Osteocyte (in vitro differentiated cells): ENCODE measurements at regions not wholly inside any gene's neighbourhood (a gene's known extent, or its start where the extent isn't known, plus 50 kb on each side); places are given as distances from the start of the nearest gene placed in this dataset.
"Not testable (repeated sequence)": the region's sequence is repeated elsewhere in the genome, so short reads cannot be mapped to it uniquely, and the experiment has no call there.

Experiments
- DNase-seq: peaks from one replicate; pipeline ENCODE4 v3.0.0; 2021; ENCODE audit warnings: mixed read lengths; ENCODE audit not compliant: unreplicated experiment; ENCODE audit errors: extremely low spot score
- H3K27ac Mint-ChIP-seq: one replicate; pipeline ENCODE4 v1.8.0; 2021; ENCODE audit warnings: mild to moderate bottlenecking, mixed read lengths; ENCODE audit not compliant: unreplicated experiment
- H3K27me3 Mint-ChIP-seq: one replicate; pipeline ENCODE4 v1.8.0; 2021; ENCODE audit warnings: mixed read lengths; ENCODE audit not compliant: unreplicated experiment
- H3K36me3 Mint-ChIP-seq: one replicate; pipeline ENCODE4 v1.8.0; 2021; ENCODE audit warnings: mixed read lengths; ENCODE audit not compliant: unreplicated experiment
- H3K4me1 Mint-ChIP-seq: one replicate; pipeline ENCODE4 v1.8.0; 2021; ENCODE audit warnings: mixed read lengths; ENCODE audit not compliant: unreplicated experiment
- H3K4me3 Mint-ChIP-seq: one replicate; pipeline ENCODE4 v1.8.0; 2021; ENCODE audit warnings: mild to moderate bottlenecking, moderate library complexity, mixed read lengths; ENCODE audit not compliant: unreplicated experiment
- H3K9me3 Mint-ChIP-seq: one replicate; pipeline ENCODE4 v1.8.0; 2021; ENCODE audit warnings: mixed read lengths; ENCODE audit not compliant: unreplicated experiment
- CTCF ChIP-seq: fragments of 200-600 bp; sonication (generic); IDR thresholded peaks from 2 replicates; pipeline ENCODE4 v1.5.0; 2021; ENCODE audit warnings: antibody characterized with exemption, mild to moderate bottlenecking, moderate library complexity

DNA sequence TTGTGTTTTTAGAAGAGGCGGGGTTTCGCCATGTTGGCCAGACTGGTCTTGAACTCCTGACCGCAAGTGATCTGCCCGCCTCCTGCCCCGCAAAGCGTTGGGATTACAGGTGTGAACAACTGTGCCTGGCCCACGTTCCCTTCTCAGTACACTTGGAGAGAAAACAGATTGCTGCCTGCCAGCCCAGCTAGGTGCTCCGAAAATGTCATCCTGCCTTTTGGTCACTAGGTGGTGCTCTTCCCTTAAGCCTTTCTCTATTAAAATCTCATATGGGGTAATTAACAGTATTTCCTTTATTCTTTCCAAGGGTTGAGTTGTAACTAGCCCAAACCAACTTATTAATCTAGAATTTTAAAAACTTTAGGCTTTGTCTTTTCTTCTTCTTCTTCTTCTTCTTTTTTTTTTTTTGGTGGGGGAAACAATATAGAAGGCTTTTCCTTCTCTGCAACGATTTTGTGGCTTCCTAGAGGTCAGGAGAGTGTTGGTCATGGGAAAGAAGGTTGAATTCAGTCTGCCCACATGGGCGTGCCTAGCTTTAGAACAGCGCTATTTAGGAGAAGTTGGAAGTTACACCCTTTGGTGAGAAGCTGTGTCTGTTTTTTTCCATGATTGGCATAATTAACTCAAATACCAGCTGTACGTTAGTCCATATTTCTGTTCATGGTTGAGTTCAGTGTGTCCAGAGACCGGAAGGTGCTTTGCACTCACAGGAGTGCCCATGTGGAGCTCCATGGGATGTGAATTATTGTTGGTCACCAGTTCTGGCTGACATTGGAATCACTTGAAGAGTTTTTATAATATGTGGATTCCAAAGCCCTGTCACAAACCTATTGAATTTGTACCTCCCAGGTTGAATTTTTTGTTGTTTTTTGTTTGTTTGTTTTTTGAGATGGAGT, 110.1 kb downstream of the LAT start:
- peaks cover 19% of the 10 kb centered on the region for H3K27me3 Mint-ChIP-seq
- H3K4me3 Mint-ChIP-seq, H3K27ac Mint-ChIP-seq, DNase-seq, H3K9me3 Mint-ChIP-seq, H3K4me1 Mint-ChIP-seq, H3K36me3 Mint-ChIP-seq: not testable (repeated sequence)
- TF ChIP-seq CTCF: peak; percentile 49

DNA sequence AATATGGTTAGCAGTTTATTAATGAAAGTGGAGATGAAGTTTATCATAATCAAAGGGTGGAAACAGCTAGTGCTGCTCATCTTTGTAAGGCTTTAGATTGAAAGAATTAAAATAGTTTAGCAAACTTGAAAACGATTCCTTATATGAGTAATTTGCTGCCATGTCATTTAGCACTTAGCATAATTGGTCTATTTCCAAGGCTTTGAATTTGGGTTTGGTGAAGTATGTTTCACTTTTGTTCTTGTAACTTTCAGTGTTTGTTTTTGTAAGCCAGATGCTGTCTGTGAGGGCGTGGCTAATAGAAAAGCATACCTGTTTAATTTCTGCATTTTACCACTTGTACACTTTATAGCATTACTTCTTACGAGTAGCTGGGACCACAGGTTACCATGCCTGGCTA, 109.5 kb downstream of the LAT start:
- not testable (repeated sequence) for H3K27ac Mint-ChIP-seq, H3K4me1 Mint-ChIP-seq, DNase-seq, H3K36me3 Mint-ChIP-seq, H3K9me3 Mint-ChIP-seq, H3K4me3 Mint-ChIP-seq
- H3K27me3 Mint-ChIP-seq: peaks cover 19% of the 10 kb centered on the region

- not testable (repeated sequence) for H3K27ac Mint-ChIP-seq, H3K36me3 Mint-ChIP-seq, H3K4me1 Mint-ChIP-seq, H3K4me3 Mint-ChIP-seq, DNase-seq, H3K9me3 Mint-ChIP-seq
- peaks cover 30% of the 10 kb centered on the region for H3K27me3 Mint-ChIP-seq
Observed at GRCh38 chr16:29089679-29090078, 104.8 kb downstream of the LAT start.

- H3K4me1 Mint-ChIP-seq, H3K9me3 Mint-ChIP-seq, H3K36me3 Mint-ChIP-seq, DNase-seq, H3K27ac Mint-ChIP-seq, H3K4me3 Mint-ChIP-seq: not testable (repeated sequence)
- peaks cover 34% of the 10 kb centered on the region for H3K27me3 Mint-ChIP-seq
Observed at GRCh38 chr16:29087673-29088072, 102.8 kb downstream of the LAT start.

DNA sequence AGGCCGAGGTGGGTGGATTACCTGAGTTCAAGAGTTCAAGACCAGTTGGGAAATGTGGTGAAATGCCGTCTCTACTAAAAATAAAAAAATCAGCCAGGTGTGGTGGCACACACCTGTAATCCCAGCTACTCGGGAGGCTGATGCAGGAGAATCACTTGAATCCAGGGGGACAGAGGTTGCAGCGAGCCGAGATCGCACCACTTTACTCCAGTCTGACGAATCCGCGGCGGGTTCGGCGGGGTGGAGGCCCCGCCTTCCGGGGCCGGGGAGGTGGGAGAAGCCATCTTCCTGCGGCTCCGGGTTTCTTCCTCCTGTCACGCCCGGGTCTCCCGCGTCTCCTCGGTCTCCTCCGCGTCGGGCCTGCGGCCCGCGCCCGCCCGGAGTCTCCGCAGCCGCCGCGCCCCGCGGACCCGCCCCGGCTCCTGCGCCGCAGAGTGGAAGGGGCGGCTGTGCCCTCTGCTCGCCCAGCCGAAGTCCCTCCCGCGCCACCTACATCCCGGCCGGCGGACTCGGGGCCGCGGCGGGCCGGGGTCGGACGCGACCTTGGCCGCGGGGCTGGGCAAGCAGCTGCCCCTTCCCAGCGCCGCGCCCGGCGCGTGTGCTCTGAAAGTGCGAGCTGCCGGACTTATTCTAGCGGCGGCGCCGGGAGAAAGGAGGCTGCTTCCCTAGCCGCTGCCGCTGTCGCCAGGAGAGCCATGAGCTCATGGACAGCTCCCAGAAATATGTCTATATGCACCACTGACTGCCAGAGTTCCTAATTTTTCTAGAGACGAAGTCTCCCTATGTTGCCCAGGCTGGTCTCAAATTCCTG, 97.2 kb downstream of the LAT start:
- H3K27ac Mint-ChIP-seq, H3K9me3 Mint-ChIP-seq, H3K4me1 Mint-ChIP-seq, DNase-seq, H3K36me3 Mint-ChIP-seq: not testable (repeated sequence)
- Mint-ChIP-seq H3K27me3 (peaks cover 16% of the 10 kb centered on the region), H3K4me3 (peak overlapping the region; percentile 66)

GRCh38 chr16:29074554-29075402, 89.9 kb downstream of the LAT start:
- not testable (repeated sequence) for H3K27me3 Mint-ChIP-seq, H3K9me3 Mint-ChIP-seq, H3K27ac Mint-ChIP-seq, H3K4me1 Mint-ChIP-seq, DNase-seq, H3K4me3 Mint-ChIP-seq, H3K36me3 Mint-ChIP-seq

DNA sequence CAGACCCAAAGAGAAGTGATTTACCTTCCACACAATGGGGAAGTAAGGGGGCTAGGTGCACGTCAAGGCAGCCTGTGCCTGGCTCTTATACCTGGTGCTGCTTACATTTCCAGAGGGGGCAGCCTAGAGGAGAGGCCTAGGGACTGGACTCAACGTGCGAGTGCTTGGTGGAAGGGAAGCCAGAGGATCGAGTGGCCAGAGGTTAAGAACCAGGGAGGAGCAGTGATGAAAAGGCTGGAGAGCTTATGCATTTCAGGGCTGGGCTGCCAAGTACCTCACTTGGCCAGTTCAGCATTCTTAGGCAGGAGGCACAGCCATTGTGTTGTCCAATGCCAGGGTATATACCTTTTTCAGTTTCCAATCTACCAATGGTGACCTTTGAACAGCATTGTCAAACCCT, 77.4 kb downstream of the LAT start:
- not testable (repeated sequence) for H3K9me3 Mint-ChIP-seq, H3K4me1 Mint-ChIP-seq, H3K27ac Mint-ChIP-seq, H3K4me3 Mint-ChIP-seq, H3K27me3 Mint-ChIP-seq, H3K36me3 Mint-ChIP-seq, DNase-seq

- not testable (repeated sequence) for H3K36me3 Mint-ChIP-seq, DNase-seq, H3K4me1 Mint-ChIP-seq, H3K4me3 Mint-ChIP-seq, H3K9me3 Mint-ChIP-seq, H3K27me3 Mint-ChIP-seq, H3K27ac Mint-ChIP-seq
Observed at GRCh38 chr16:29061467-29061921, 76.6 kb downstream of the LAT start.

DNA sequence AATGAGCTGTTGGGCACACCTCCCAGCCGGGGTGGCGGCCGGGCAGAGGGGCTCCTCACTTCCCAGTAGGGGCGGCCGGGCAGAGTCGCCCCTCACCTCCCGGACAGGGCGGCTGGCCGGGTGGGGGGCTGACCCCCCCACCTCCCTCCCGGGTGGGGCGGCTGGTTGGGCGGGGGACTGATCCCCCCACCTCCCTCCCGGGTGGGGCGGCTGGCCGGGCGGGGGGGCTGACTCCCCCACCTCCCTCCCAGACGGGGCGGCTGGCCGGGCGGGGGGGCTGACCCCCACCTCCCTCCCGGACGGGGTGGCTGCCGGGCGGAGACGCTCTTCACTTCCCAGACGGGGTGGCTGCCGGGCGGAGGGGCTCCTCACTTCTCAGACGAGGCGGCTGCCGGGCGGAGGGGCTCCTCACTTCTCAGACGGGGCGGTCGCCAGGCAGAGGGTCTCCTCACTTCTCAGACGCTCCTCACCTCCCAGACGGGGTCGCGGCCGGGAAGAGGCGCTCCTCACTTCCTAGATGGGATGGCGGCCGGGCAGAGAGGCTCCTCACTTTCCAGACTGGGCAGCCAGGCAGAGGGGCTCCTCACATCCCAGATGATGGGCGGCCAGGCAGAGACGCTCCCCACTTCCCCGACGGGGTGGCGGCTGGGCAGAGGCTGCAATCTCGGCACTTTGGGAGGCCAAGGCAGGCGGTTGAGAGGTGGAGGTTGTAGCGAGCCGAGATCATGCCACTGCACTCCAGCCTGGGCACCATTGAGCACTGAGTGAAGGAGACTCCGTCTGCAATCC, 75.4 kb downstream of the LAT start:
- H3K27ac Mint-ChIP-seq, H3K9me3 Mint-ChIP-seq, DNase-seq, H3K27me3 Mint-ChIP-seq, H3K4me1 Mint-ChIP-seq, H3K36me3 Mint-ChIP-seq, H3K4me3 Mint-ChIP-seq: not testable (repeated sequence)

DNA sequence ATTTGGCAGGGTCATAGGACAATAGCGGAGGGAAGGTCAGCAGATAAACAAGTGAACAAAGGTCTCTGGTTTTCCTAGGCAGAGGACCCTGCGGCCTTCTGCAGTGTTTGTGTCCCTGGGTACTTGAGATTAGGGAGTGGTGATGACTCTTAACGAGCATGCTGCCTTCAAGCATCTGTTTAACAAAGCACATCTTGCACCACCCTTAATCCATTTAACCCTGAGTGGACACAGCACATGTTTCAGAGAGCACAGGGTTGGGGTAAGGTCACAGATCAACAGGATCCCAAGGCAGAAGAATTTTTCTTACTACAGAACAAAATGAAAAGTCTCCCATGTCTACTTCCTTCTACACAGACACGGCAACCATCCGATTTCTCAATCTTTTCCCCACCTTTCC, 74.7 kb downstream of the LAT start:
- H3K36me3 Mint-ChIP-seq, H3K27ac Mint-ChIP-seq, H3K9me3 Mint-ChIP-seq, H3K4me3 Mint-ChIP-seq, DNase-seq, H3K27me3 Mint-ChIP-seq, H3K4me1 Mint-ChIP-seq: not testable (repeated sequence)
